KOPT-K1 (cell line): ENCODE measurements at regions not wholly inside any gene's neighbourhood (a gene's known extent, or its start where the extent isn't known, plus 50 kb on each side); places are given as distances from the start of the nearest gene placed in this dataset.

Source experiments
- H3K27ac ChIP-seq: fragments of 200-600 bp; sonication (generic); 2 replicates; pipeline ENCODE4 v1.5.1; 2016; ENCODE audit warnings: antibody characterized with exemption, mild to moderate bottlenecking, low read depth, low read length; ENCODE audit not compliant: poor library complexity, severe bottlenecking
- H3K36me3 ChIP-seq: fragments of 200-600 bp; sonication (generic); 2 replicates; pipeline ENCODE4 v1.5.1; 2017; ENCODE audit warnings: antibody characterized with exemption, mild to moderate bottlenecking, low read length, moderate library complexity; ENCODE audit not compliant: insufficient read depth
- H3K9me3 ChIP-seq: fragments of 200-600 bp; sonication (generic); 2 replicates; pipeline ENCODE4 v1.5.1; 2017; ENCODE audit warnings: antibody characterized with exemption, low read length, mild to moderate bottlenecking; ENCODE audit not compliant: insufficient read depth, poor library complexity, severe bottlenecking

- no peaks in the 10 kb centered on the region for H3K9me3 ChIP-seq
- no peaks in the 10 kb centered on the region for H3K36me3 ChIP-seq
- no peak overlapping the region for H3K27ac ChIP-seq
Measured at GRCh38 chrX:15191830-15192229, 78.1 kb downstream of the ASB9 start.

DNA sequence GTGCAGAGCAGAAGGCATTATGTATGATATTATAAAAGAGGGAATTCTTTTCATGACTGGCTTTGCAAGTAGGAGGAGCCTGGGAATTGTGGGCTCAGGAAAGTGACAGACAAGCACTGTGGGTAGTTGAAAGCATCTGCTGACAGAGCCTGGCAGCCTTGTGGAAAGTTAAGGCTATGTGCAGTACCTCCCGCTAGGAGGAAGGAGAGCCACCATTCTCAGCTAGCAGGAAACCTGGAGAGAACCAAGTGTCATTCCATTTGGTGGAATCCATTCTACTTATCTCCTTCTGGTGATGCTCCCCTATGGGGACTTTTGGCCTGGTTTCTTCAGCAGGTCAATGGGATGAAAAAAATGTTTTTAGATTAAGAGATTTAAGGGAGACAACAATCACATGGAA, 81.8 kb downstream of the ASB9 start:
- no peaks in the 10 kb centered on the region for H3K9me3 ChIP-seq
- no peaks in the 10 kb centered on the region for H3K36me3 ChIP-seq
- H3K27ac ChIP-seq = no peak overlapping the region

DNA sequence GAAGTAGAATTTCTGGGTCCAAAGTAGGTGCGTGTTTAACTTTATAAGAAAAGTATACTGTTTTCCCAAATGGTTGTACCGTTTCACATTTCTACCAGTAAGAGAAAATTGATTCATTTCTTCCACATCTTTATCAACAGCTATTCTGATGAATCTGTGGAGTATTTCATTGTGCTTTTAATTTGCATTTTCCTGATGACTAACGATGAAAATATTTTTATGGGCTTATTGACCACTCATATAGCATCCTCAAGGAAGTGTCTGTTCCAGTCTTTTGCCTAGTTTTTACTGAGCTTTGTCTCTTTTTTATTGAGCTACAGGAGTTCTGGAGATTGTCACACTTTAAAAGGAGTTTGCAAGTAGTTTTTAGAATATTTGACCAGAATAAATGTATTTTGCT, 92.6 kb downstream of the ASB9 start:
- H3K9me3 ChIP-seq = no peaks in the 10 kb centered on the region
- H3K27ac ChIP-seq = no peak overlapping the region
- H3K36me3 ChIP-seq = no peaks in the 10 kb centered on the region

DNA sequence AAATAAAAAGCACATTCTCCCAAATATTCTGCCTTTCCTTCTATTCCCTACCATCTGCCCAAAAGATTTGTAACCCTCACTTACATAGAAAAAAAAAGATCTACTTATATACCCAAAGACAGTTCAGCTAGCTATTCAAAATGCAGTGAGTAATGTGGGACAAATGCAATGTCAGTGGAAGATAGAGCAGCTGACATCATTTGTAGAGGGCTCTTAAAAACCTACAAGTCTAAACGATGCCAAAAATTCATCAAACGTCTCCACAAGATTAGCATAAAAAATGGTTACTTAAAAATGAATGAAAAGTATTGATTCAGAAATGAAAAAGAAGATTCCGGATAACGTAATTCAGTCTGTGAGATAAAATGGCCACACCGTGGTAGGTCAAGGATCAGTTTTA, 96.5 kb downstream of the ASB9 start:
- no peaks in the 10 kb centered on the region for H3K9me3 ChIP-seq
- no peak overlapping the region for H3K27ac ChIP-seq
- H3K36me3 ChIP-seq = no peaks in the 10 kb centered on the region

DNA sequence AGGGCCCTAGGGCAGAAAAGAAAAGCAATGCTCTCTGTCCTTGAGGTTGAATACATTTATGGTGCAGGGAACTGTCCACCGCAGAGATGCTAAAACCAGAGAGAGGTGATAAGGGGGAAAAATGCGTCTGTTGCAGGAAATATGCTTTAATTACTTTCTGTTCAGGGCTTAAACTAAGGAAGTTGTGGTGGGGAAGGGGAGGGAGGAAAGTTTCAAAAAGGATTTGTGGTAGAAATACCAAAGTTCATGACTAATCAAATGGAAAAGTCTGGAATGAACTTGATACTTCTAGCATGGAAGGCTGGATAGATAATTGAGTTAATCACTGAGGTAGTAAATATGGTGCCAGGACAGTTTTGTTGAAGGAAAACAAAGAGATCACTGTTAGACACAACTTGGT, 99.0 kb downstream of the ASB9 start:
- H3K9me3 ChIP-seq = no peaks in the 10 kb centered on the region
- H3K36me3 ChIP-seq = no peaks in the 10 kb centered on the region
- H3K27ac ChIP-seq = peak overlapping the region; percentile 25

GRCh38 chrX:15167826-15168225, 102.1 kb downstream of the ASB9 start:
- Histone ChIP-seq H3K9me3 (no peaks in the 10 kb centered on the region), H3K27ac (no peak overlapping the region), H3K36me3 (no peaks in the 10 kb centered on the region)

- H3K36me3 ChIP-seq = no peaks in the 10 kb centered on the region
- no peak overlapping the region for H3K27ac ChIP-seq
- no peaks in the 10 kb centered on the region for H3K9me3 ChIP-seq
Measured at GRCh38 chrX:15165832-15166231, 104.1 kb downstream of the ASB9 start.

GRCh38 chrX:15163131-15163530, 106.8 kb downstream of the ASB9 start:
- Histone ChIP-seq H3K36me3 (no peaks in the 10 kb centered on the region), H3K9me3 (no peaks in the 10 kb centered on the region), H3K27ac (no peak overlapping the region)

DNA sequence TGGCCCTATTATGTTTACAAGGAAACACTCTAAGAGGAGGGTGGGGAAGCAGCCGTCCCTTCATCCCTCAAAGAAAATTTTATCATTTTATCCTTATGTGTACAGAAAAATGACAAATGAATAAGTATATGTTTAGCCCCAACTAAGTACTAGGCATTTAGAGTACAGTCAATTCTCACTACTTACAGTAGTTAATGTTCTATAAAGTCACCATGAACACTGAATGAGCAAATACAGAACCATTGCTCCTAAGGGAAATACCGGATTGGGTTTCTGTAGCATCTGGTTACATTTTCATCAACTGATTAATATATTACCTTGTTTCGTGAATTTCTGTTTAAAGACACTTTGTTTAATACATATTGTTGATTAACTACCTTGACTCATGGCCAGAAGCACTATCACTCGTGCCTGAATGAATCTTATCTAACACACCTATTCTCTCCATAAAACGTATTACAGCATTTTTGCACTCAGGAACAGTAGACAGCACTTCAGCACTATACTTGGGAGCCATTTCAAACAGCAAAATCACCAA, 109.3 kb downstream of the ASB9 start:
- Histone ChIP-seq H3K27ac (no peak overlapping the region), H3K36me3 (no peaks in the 10 kb centered on the region), H3K9me3 (no peaks in the 10 kb centered on the region)

GRCh38 chrX:15158736-15159406, 111.0 kb downstream of the ASB9 start:
- H3K36me3 ChIP-seq = no peaks in the 10 kb centered on the region
- H3K9me3 ChIP-seq = no peaks in the 10 kb centered on the region
- H3K27ac ChIP-seq = peak overlapping the region; percentile 93

- peak overlapping the region; percentile 93 for H3K27ac ChIP-seq
Measured at GRCh38 chrX:15158350-15158735, 111.5 kb downstream of the ASB9 start.

DNA sequence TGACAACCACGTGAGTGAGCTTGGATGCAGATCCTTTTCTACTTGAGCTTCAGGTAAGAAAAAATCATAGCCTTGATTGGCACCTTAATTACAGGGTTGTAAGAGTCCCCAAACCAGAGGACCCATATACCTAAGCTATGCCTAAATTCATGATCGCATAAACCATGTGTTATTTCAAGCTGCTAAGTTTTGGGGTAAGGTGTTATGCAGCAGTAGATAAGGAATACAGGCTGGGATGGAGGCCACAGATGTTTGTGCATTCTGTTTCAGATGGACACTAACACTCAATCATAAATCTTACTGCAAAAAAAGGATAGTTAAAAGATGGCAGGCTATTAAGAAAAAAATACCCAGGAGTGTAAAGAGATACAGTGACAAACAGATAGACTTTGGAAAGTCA, 112.3 kb downstream of the ASB9 start:
- Histone ChIP-seq H3K27ac (peak overlapping the region; percentile 93), H3K36me3 (no peaks in the 10 kb centered on the region), H3K9me3 (no peaks in the 10 kb centered on the region)

More at GRCh38 chrX:15158350-15158735, 111.5 kb downstream of the ASB9 start:
- no peaks in the 10 kb centered on the region for H3K9me3 ChIP-seq
- H3K36me3 ChIP-seq = no peaks in the 10 kb centered on the region

DNA sequence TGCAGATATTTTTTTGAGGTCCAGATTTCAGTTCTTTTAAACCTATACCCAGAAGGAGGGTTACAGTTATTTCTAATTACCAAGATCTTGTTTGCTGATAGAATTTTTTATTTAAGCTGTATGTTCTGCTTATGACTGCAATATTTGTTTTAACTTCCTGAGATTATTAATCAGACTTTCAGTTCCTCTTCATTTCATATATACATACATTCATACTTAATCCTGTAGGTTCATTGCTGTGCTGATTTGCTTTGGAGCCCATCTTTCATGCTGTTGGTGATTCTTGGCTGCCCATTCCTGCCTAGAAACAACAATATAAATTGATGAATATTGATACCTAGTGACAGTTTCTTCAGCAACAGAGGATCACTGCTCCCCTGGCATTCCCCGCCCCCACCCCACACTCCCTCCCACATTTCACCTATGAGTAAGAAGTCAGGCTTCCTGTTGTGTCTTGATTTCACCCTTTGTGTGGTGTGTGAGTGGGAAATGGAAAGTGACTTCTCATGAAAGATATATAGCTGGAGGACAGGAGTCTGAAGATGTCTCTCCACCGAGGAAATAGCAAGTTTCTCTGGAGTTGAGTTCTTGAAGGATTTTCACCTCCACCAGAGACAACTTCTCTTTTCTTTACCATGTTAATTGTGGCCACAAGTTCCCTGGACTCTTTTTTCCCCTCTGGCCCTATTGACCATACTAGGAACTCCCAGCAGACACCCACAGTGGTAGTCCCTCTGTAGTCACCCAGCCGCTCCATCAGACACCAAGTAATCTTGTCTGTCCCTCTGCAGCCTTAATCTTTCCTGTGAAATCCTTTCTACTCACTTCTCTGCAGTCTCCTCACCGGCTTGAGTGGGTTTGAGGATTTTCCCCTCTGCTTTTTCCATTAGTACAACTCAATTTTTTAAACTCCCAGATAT, 118.4 kb downstream of the ASB9 start:
- peak overlapping the region; percentile 67 for H3K27ac ChIP-seq
- H3K36me3 ChIP-seq = no peaks in the 10 kb centered on the region
- H3K9me3 ChIP-seq = no peaks in the 10 kb centered on the region

DNA sequence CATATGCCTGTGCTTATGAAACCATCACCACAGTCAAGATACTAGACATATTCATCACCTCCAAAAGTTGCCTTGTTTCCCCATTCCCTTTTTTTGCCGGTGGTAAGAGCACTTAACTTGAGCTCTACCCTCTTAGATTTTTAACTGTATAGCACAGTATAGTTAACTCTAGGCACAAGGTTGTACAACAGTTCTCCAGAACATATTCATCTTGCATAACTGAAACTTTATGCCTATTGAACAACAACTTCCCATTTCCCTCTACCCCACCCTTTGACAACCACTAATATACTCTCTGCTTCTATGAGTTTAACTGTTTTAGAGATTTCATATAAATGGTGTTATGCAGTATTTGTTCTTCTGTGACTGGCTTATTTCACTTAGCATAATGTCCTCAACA, 119.3 kb downstream of the ASB9 start:
- Histone ChIP-seq H3K36me3 (no peaks in the 10 kb centered on the region), H3K9me3 (no peaks in the 10 kb centered on the region), H3K27ac (no peak overlapping the region)

- Histone ChIP-seq H3K27ac (no peak overlapping the region), H3K36me3 (no peaks in the 10 kb centered on the region)
Measured at GRCh38 chrX:15146515-15146914, 123.4 kb downstream of the ASB9 start.

DNA sequence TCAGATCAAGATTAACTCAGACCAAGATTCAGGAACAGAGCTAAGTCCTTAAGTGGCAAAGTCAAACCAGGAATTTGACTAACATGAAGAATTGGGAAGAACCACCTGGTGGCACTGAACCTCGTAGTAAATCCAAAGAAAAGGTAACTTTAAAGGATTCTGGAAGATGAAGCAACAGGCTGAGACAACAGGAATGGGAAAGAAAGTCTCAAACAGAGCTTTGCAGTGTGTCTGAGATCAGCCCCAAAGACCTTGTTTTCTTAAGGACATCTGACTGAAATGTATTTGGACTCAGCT, 126.1 kb downstream of the ASB9 start:
- Histone ChIP-seq H3K36me3 (no peaks in the 10 kb centered on the region), H3K27ac (no peak overlapping the region), H3K9me3 (no peaks in the 10 kb centered on the region)

More at GRCh38 chrX:15146515-15146914, 123.4 kb downstream of the ASB9 start:
- H3K9me3 ChIP-seq = no peaks in the 10 kb centered on the region
